ENCODE measurements at regions not wholly inside any gene's neighbourhood (a gene's known extent, or its start where the extent isn't known, plus 50 kb on each side); places are given as distances from the start of the nearest gene placed in this dataset.

GRCh38 chr3:180325958-180326357 is 276.0 kb upstream of the TTC14 start:
- no peaks in the 10 kb centered on the region for H3K9me3 ChIP-seq (ENCODE audit: control insufficient read depth, low read length)
- no peaks in the 10 kb centered on the region for H3K27me3 ChIP-seq (ENCODE audit: control insufficient read depth in 1 of 2, insufficient read depth in 1 of 2, low read length in 2 of 2)
- H3K9ac ChIP-seq (ENCODE audit: low read length) = no peak overlapping the region
- H3K4me2 ChIP-seq (ENCODE audit: low read length, poor library complexity, severe bottlenecking) = no peak overlapping the region
- H3K23ac ChIP-seq (ENCODE audit: low read length in 2 of 2) = no peak overlapping the region
- WGBS = no CpG with 5 or more reads among the region's 3 CpGs
- no peak overlapping the region for H4K91ac ChIP-seq (ENCODE audit: low read length)
- H3K27ac ChIP-seq (ENCODE audit: low read length, poor library complexity, severe bottlenecking) = no peak overlapping the region
- H2BK12ac ChIP-seq (ENCODE audit: low read length in 2 of 2) = no peak overlapping the region
- H3K36me3 ChIP-seq (ENCODE audit: control insufficient read depth in 1 of 2, insufficient read depth in 2 of 2, low read depth in 1 of 2, low read length in 2 of 2) = no peaks in the 10 kb centered on the region
- no peak overlapping the region for H3K18ac ChIP-seq (ENCODE audit: low read depth in 1 of 2, low read length in 2 of 2)
- H2AK5ac ChIP-seq (ENCODE audit: low read length, severe bottlenecking) = no peak overlapping the region
- no peak overlapping the region for H2AFZ ChIP-seq (ENCODE audit: low read depth, low read length)
- H2BK15ac ChIP-seq (ENCODE audit: low read depth, poor library complexity, severe bottlenecking) = no peak overlapping the region
- H2BK120ac ChIP-seq (ENCODE audit: low read depth, low read length) = no peak overlapping the region
- no peak overlapping the region for H3K4ac ChIP-seq (ENCODE audit: low read depth in 1 of 2, low read length in 2 of 2)
- H3K79me1 ChIP-seq (replicated peaks; ENCODE audit: low read length, poor library complexity, severe bottlenecking) = no peaks in the 10 kb centered on the region
- no peak overlapping the region for H3K4me3 ChIP-seq (ENCODE audit: insufficient read depth in 1 of 2, low read depth in 1 of 2, low read length in 2 of 2)
- H3K14ac ChIP-seq (ENCODE audit: low read length in 2 of 2) = no peak overlapping the region
- DNase-seq = no peak
- no peaks in the 10 kb centered on the region for H3K4me1 ChIP-seq (ENCODE audit: control insufficient read depth, insufficient read depth, low read depth, low read length)
- H4K8ac ChIP-seq (ENCODE audit: low read length) = no peak overlapping the region
- no peak overlapping the region for H2BK5ac ChIP-seq (ENCODE audit: low read depth, low read length, poor library complexity, severe bottlenecking)

DNA sequence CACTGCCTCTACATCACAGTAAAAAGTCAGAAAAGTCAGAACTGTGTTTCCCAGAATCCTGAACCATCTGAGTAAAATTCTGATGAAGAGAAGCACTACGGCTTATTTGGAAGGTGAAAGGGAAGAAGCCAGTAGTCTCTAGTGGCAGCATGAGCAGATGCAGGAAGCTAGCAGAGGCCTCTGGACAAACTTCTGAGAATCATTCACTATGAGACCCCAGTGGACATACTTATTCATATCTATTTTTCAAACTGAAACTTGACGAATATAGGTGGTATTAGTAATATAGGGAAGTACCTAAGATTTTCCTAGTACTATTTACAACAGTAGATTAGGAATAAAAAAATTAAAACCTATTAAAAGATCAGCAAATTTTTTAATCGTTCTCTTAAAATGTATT is 272.8 kb upstream of the TTC14 start:
- Histone ChIP-seq H3K4me3 (ENCODE audit: insufficient read depth in 1 of 2, low read depth in 1 of 2, low read length in 2 of 2) (no peak overlapping the region), H2BK15ac (ENCODE audit: low read depth, poor library complexity, severe bottlenecking) (no peak overlapping the region), H3K4me2 (ENCODE audit: low read length, poor library complexity, severe bottlenecking) (no peak overlapping the region), H4K91ac (ENCODE audit: low read length) (no peak overlapping the region), H3K14ac (ENCODE audit: low read length in 2 of 2) (no peak overlapping the region), H3K27me3 (ENCODE audit: control insufficient read depth in 1 of 2, insufficient read depth in 1 of 2, low read length in 2 of 2) (no peaks in the 10 kb centered on the region), H4K8ac (ENCODE audit: low read length) (no peak overlapping the region), H2BK120ac (ENCODE audit: low read depth, low read length) (no peak overlapping the region), H2BK12ac (ENCODE audit: low read length in 2 of 2) (no peak overlapping the region), H3K9ac (ENCODE audit: low read length) (no peak overlapping the region), H3K18ac (ENCODE audit: low read depth in 1 of 2, low read length in 2 of 2) (no peak overlapping the region), H3K79me1 (replicated peaks; ENCODE audit: low read length, poor library complexity, severe bottlenecking) (no peaks in the 10 kb centered on the region), H2BK5ac (ENCODE audit: low read depth, low read length, poor library complexity, severe bottlenecking) (no peak overlapping the region), H3K23ac (ENCODE audit: low read length in 2 of 2) (no peak overlapping the region), H3K4ac (ENCODE audit: low read depth in 1 of 2, low read length in 2 of 2) (no peak overlapping the region), H2AK5ac (ENCODE audit: low read length, severe bottlenecking) (no peak overlapping the region), H3K9me3 (ENCODE audit: control insufficient read depth, low read length) (peaks cover 7% of the 10 kb centered on the region), H3K4me1 (ENCODE audit: control insufficient read depth, insufficient read depth, low read depth, low read length) (no peaks in the 10 kb centered on the region), H3K27ac (ENCODE audit: low read length, poor library complexity, severe bottlenecking) (no peak overlapping the region), H2AFZ (ENCODE audit: low read depth, low read length) (no peak overlapping the region), H3K36me3 (ENCODE audit: control insufficient read depth in 1 of 2, insufficient read depth in 2 of 2, low read depth in 1 of 2, low read length in 2 of 2) (no peaks in the 10 kb centered on the region)
- DNase-seq = no peak
- 90% methylated on average over 1 of the region's 3 CpGs for WGBS

DNA sequence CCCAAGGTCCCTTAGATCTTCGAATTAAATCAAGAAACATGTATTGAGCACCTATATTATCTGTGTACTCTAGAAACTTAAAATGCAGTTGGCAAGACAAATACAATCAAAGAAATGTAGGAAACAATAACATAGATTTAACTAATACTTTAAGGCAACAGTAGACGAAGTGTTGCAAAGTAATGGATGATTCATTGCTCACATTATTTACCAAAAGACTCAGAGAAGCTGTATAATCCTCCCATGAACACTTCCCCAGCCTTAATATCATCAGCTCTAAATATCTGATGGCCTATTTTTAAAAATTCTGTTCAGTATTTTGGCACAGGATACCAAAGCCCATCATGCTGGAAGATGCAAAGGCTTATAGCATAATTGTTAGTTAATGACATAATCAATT is 272.1 kb upstream of the TTC14 start:
- H3K79me1 ChIP-seq (replicated peaks; ENCODE audit: low read length, poor library complexity, severe bottlenecking) = no peaks in the 10 kb centered on the region
- DNase-seq = no peak
- H3K27me3 ChIP-seq (ENCODE audit: control insufficient read depth in 1 of 2, insufficient read depth in 1 of 2, low read length in 2 of 2) = no peaks in the 10 kb centered on the region
- WGBS = 44% methylated on average over 1 of the region's 2 CpGs
- H3K4me3 ChIP-seq (ENCODE audit: insufficient read depth in 1 of 2, low read depth in 1 of 2, low read length in 2 of 2) = no peak overlapping the region
- H3K27ac ChIP-seq (ENCODE audit: low read length, poor library complexity, severe bottlenecking) = no peak overlapping the region
- H3K14ac ChIP-seq (ENCODE audit: low read length in 2 of 2) = no peak overlapping the region
- H3K9me3 ChIP-seq (ENCODE audit: control insufficient read depth, low read length) = peaks cover 7% of the 10 kb centered on the region
- H3K4ac ChIP-seq (ENCODE audit: low read depth in 1 of 2, low read length in 2 of 2) = no peak overlapping the region
- H3K4me2 ChIP-seq (ENCODE audit: low read length, poor library complexity, severe bottlenecking) = no peak overlapping the region
- no peak overlapping the region for H4K8ac ChIP-seq (ENCODE audit: low read length)
- H2AK5ac ChIP-seq (ENCODE audit: low read length, severe bottlenecking) = no peak overlapping the region
- H4K91ac ChIP-seq (ENCODE audit: low read length) = no peak overlapping the region
- no peak overlapping the region for H2AFZ ChIP-seq (ENCODE audit: low read depth, low read length)
- H2BK5ac ChIP-seq (ENCODE audit: low read depth, low read length, poor library complexity, severe bottlenecking) = no peak overlapping the region
- H3K23ac ChIP-seq (ENCODE audit: low read length in 2 of 2) = no peak overlapping the region
- no peaks in the 10 kb centered on the region for H3K36me3 ChIP-seq (ENCODE audit: control insufficient read depth in 1 of 2, insufficient read depth in 2 of 2, low read depth in 1 of 2, low read length in 2 of 2)
- no peak overlapping the region for H3K9ac ChIP-seq (ENCODE audit: low read length)
- no peak overlapping the region for H2BK15ac ChIP-seq (ENCODE audit: low read depth, poor library complexity, severe bottlenecking)
- H2BK12ac ChIP-seq (ENCODE audit: low read length in 2 of 2) = no peak overlapping the region
- no peak overlapping the region for H2BK120ac ChIP-seq (ENCODE audit: low read depth, low read length)
- no peaks in the 10 kb centered on the region for H3K4me1 ChIP-seq (ENCODE audit: control insufficient read depth, insufficient read depth, low read depth, low read length)
- H3K18ac ChIP-seq (ENCODE audit: low read depth in 1 of 2, low read length in 2 of 2) = no peak overlapping the region

DNA sequence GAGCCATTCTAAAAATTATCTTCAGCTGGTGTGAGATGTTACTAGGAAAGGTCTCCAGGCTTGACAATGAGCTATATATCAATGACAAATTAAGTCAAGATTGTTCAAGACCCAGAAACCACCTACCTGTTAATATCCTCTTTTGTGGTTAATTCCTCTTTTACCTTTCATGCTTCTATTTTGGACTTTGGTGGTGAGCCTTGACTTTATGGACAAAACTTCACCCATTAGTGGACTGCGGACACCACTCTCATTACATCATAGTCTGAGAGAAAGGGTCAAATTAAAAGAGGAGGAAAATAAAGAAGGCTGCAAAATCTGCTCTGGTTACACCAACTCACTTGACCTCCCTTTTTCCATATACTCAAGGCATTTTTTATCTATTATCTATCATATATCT is 271.5 kb upstream of the TTC14 start:
- no peak overlapping the region for H3K27ac ChIP-seq (ENCODE audit: low read length, poor library complexity, severe bottlenecking)
- no CpG with 5 or more reads among the region's 1 CpG for WGBS
- H2AK5ac ChIP-seq (ENCODE audit: low read length, severe bottlenecking) = no peak overlapping the region
- no peak overlapping the region for H4K8ac ChIP-seq (ENCODE audit: low read length)
- H3K4me3 ChIP-seq (ENCODE audit: insufficient read depth in 1 of 2, low read depth in 1 of 2, low read length in 2 of 2) = no peak overlapping the region
- peaks cover 7% of the 10 kb centered on the region for H3K9me3 ChIP-seq (ENCODE audit: control insufficient read depth, low read length)
- H4K91ac ChIP-seq (ENCODE audit: low read length) = no peak overlapping the region
- H3K18ac ChIP-seq (ENCODE audit: low read depth in 1 of 2, low read length in 2 of 2) = no peak overlapping the region
- no peak for DNase-seq
- H2BK15ac ChIP-seq (ENCODE audit: low read depth, poor library complexity, severe bottlenecking) = no peak overlapping the region
- H3K4me1 ChIP-seq (ENCODE audit: control insufficient read depth, insufficient read depth, low read depth, low read length) = no peaks in the 10 kb centered on the region
- H3K4me2 ChIP-seq (ENCODE audit: low read length, poor library complexity, severe bottlenecking) = no peak overlapping the region
- H3K23ac ChIP-seq (ENCODE audit: low read length in 2 of 2) = no peak overlapping the region
- H2BK12ac ChIP-seq (ENCODE audit: low read length in 2 of 2) = no peak overlapping the region
- H2BK120ac ChIP-seq (ENCODE audit: low read depth, low read length) = no peak overlapping the region
- H3K79me1 ChIP-seq (replicated peaks; ENCODE audit: low read length, poor library complexity, severe bottlenecking) = no peaks in the 10 kb centered on the region
- no peak overlapping the region for H3K9ac ChIP-seq (ENCODE audit: low read length)
- H3K36me3 ChIP-seq (ENCODE audit: control insufficient read depth in 1 of 2, insufficient read depth in 2 of 2, low read depth in 1 of 2, low read length in 2 of 2) = no peaks in the 10 kb centered on the region
- no peaks in the 10 kb centered on the region for H3K27me3 ChIP-seq (ENCODE audit: control insufficient read depth in 1 of 2, insufficient read depth in 1 of 2, low read length in 2 of 2)
- H2AFZ ChIP-seq (ENCODE audit: low read depth, low read length) = no peak overlapping the region
- H3K14ac ChIP-seq (ENCODE audit: low read length in 2 of 2) = no peak overlapping the region
- no peak overlapping the region for H2BK5ac ChIP-seq (ENCODE audit: low read depth, low read length, poor library complexity, severe bottlenecking)
- no peak overlapping the region for H3K4ac ChIP-seq (ENCODE audit: low read depth in 1 of 2, low read length in 2 of 2)
